ENCODE measurements at regions not wholly inside any gene's neighbourhood (a gene's known extent, or its start where the extent isn't known, plus 50 kb on each side); places are given as distances from the start of the nearest gene placed in this dataset.

- TF ChIP-seq CTCF (IDR thresholded peaks at IDR 0.05), result no peak
- no peak for TF ChIP-seq POLR2A (IDR thresholded peaks at IDR 0.05)
- TF ChIP-seq POLR2AphosphoS5 (IDR thresholded peaks at IDR 0.05), result no peak
Measured at GRCh38 chr13:60969656-60970055, 446.0 kb downstream of the PCDH20 start.

Measured in gastroesophageal sphincter (tissue), 3 donors.